ENCODE measurements at regions not wholly inside any gene's neighbourhood (a gene's known extent, or its start where the extent isn't known, plus 50 kb on each side); places are given as distances from the start of the nearest gene placed in this dataset.
"Not testable (repeated sequence)": the region's sequence is repeated elsewhere in the genome, so short reads cannot be mapped to it uniquely, and the experiment has no call there.

GRCh38 chr15:45869034-45869668 lies 234.3 kb downstream of the SQOR start:
- DNase-seq = no peak

GRCh38 chr15:45871121-45871855 lies 236.5 kb downstream of the SQOR start:
- no peak for DNase-seq

DNA sequence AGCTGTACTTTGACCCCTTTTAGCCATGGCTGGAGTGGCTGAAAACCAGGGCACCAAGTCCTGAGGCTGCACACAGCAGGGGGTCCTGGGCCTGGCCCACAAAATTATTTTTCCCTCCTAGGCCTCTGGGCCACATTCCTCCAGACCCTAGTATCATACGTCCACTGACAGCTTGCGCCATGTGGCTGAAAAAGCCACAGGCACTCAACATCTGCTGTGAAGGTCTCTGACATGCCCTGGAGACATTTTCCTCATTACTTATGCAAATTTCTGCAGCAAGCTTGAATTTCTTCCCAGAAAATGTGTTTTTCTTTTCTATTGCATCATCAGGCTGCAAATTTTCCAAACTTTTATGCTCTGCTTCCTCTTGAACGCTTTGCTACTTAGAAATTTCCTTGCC lies 239.0 kb downstream of the SQOR start:
- DNase-seq = no peak

- DNase-seq = not testable (repeated sequence)
Measured at GRCh38 chr15:45874566-45874965, 239.7 kb downstream of the SQOR start.

DNA sequence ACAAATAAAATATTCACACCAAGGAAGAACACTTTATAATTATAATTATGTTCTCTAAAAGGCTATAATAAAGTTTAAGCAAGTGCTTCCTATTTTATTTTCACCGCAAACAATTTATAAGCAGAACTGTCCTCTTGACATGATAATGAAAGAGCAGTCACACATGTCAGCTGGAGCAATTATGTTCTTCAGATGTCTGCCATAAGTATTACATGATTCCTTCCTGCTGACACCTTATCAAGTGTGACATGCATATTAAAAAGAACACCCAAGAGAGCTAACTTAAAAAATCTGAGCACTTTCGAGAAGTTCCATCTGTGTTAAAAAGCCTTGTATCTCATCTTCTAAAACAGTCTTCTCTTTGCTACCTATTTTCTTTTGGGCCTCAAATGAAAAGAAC lies 249.5 kb downstream of the SQOR start:
- no peak for DNase-seq

DNA sequence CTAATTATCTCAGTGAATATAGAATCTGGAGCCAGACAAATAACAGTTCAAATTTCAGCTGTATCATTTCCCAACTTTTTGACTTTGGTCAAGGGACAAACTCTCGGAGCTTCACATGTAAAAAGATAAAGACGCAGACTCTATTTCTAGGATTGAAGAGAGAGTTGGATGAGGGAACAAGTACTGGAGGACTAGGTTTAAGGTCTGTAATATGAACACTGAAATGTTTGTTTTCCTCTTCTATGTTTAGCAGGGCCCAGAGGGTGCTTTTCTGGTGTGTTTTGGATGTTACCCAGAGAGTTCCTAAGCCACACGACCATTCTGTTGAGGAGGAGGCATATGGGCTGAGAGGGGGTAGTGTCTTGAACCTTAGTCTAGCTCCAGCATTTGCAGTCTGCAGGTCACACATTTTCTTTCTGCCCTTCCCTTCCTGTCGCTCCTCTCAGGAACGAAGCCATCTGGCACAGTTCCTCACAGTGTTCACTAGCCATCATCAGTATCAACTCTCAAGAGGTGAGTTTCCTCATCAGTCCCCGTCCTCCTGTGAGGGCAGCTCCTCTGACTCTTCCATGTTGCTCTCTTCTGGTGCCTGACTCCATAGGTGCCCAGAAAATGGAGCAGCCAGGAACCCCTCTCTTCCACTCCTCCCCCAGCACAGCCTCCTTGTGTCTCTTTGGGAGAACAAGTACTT lies 250.1 kb downstream of the SQOR start:
- no peak for DNase-seq

GRCh38 chr15:45885801-45886200 lies 251.0 kb downstream of the SQOR start:
- DNase-seq = no peak

GRCh38 chr15:45891766-45892165 lies 256.9 kb downstream of the SQOR start:
- DNase-seq = no peak

DNA sequence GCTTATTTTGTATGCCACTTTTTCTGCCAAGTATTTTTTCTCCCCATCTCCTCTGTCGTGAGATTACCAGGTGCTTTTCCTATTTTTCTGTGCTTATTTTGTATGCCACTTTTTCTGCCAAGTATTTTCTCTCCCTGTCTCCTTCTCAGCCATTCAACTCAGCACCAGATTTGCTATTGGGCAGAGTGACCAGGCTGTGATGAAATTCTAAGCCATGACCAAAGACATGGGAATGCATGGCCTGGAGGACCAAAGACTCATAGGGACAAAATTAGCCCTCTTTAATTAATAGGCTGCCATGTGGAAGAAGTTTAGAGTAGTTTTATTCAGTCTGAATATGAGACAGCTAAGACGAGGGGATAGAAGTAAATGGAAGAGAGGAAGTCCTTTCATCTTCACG lies 257.4 kb downstream of the SQOR start:
- no peak for DNase-seq

GRCh38 chr15:45903283-45903682 lies 268.5 kb downstream of the SQOR start:
- no peak for DNase-seq

DNA sequence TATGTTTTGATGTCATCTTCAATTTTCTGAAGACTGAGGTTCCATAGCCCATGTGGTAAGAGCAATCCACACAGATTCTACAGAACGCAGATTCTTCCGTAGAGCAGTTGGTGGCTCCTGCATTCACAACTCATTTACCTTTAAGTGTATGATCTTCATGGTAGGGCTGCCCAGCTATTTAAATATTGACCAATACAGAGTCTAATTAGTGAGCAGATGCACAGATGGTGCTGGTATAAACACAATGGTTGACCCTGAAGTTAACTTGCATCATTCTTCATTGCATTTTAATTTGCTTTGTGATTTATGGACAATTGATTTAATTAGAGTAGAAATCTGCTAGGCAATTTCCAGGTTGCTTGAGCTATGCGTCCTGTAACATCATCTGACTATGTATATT lies 269.2 kb downstream of the SQOR start:
- no peak for DNase-seq

DNA sequence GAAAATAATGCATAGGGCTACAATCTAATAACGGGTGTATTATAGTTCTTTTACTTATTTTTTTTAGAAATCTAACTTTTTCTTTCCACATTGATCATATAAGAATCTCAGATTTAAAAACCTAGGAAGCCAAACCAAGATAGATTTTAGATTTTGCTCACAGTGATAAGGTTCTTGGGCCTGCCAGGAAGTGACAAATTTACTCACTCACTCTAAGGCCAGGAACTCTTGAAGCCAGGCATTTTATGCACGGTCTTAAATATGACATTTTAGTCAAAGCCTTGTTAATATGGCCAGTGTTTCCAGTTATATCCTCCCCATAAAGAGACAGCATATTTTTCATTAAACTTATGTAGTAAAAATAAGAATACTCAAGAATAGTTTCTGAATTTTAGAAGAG lies 271.4 kb downstream of the SQOR start:
- DNase-seq = no peak

- no peak for DNase-seq
Measured at GRCh38 chr15:45910671-45911070, 275.8 kb downstream of the SQOR start.

- no peak for DNase-seq
Measured at GRCh38 chr15:45913451-45913850, 278.6 kb downstream of the SQOR start.

DNA sequence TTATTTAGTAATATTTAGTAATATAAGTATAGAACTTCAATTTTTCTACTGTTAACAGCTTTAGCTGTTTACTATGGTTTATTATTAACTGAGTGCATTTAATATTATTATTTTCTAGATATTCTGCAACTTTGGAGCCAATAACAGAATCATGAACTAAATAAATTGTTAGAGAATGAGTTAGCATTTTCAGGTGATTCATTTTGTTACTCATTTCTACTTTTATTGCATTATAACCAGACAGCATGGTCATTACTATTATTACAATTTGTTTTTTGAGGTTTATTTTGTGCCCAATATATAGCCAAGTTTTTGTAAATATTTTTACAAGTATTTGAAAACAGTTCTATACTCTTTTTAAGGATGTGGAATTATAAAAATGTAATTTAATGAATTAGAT lies 279.6 kb downstream of the SQOR start:
- no peak for DNase-seq

DNA sequence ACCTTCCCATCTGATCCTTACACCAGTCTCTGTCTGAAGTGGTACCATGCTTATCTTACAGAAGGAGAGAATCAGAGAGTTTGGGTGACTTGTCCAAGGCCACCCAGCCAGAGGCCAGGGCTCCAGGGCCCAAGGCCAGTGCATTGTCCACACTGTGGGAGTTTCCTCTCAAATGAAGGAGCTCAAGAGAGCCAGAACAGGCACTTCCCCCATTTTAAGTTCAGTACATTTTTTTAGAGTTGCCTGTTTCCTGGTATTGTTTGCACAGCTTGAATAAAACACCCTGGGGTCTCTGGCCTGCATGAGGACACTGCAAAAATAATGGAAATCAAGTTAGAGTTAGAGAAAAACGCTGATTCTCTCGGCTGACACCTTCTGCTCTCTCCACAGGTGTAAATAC lies 284.0 kb downstream of the SQOR start:
- DNase-seq = no peak

DNA sequence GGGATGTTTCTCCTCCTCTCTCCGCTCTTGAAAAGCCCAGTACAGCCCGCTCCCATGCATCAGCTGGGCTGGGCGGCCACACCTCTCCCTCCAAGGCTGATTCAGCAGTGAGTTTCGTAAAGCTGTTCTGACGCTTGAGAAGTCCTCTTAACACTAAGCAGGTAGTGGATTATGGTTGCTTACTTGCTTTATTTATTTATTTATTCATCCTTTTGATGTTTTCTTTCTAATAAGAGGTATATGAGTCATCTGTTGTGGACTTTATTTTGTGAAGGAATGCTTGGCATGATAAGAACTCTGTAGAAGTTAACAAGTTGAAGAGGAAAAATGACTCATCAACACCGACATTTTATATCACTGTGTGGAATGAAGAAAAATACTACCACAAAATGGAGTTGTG lies 285.0 kb downstream of the SQOR start:
- DNase-seq = no peak

GRCh38 chr15:45921376-45921775 lies 286.5 kb downstream of the SQOR start:
- DNase-seq = no peak

GRCh38 chr15:45921978-45922377 lies 287.1 kb downstream of the SQOR start:
- DNase-seq = no peak

GRCh38 chr15:45941367-45941766 lies 306.5 kb downstream of the SQOR start:
- no peak for DNase-seq

DNA sequence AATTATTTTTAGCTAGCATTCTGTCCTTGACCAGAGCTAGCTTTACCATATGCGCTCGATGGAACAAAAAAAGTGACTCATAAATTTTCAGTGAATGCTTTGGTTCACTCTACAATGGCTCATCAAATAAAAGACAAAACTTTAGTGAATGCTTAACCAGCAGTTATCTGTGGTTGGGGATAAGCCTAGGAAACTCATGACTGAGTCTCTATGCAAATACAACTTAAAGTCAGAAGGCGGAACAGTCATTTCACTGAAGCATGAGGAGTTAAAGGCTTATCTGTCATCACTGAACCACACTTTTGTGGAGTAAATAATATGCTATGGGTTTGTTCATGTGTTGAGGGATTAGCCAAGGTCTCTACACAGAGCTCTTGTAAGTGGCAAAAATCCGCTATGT lies 308.4 kb downstream of the SQOR start:
- peak; percentile 4 for DNase-seq

DNA sequence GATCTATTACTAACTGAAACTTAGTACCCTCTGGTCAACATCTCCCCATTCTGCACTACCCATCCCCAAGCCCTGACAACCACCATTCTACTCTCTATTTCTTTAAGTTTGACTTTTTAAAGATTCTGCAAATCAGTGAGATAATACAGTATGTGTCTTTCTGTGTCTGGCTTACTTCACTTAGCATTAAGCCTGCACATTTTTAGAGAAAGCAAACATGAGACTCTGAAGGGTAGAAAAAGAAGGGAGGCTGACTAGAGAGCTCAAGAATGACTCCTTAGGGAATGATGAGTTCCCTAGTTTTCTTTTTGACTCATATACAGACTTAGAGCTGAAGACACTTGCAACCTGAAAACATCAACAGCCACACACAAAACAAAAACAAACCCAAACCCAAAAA lies 311.3 kb downstream of the SQOR start:
- DNase-seq = no peak

- DNase-seq = no peak
Measured at GRCh38 chr15:45948181-45948621, 313.4 kb downstream of the SQOR start.

- DNase-seq = no peak
Measured at GRCh38 chr15:45958924-45959323, 324.1 kb downstream of the SQOR start.

Data from NCI-H345 (cell line).